OCI-LY3 (cell line): ENCODE measurements at regions not wholly inside any gene's neighbourhood (a gene's known extent, or its start where the extent isn't known, plus 50 kb on each side); places are given as distances from the start of the nearest gene placed in this dataset.

ENCODE experiments used
- H2AFZ ChIP-seq: fragments of 200-600, 300-600 bp; shearing (Covaris generic); 2 replicates; pipeline ENCODE4 v1.6.0; 2014; ENCODE audit warnings: antibody characterized with exemption, low read depth, low read length
- H3K27ac ChIP-seq: fragments of 200-600, 300-600 bp; sonication (generic); 2 replicates; pipeline ENCODE4 v1.5.1; 2014; ENCODE audit warnings: mild to moderate bottlenecking, low read length, moderate library complexity, mixed read lengths
- H3K27me3 ChIP-seq: fragments of 200-600, 300-600 bp; sonication (generic); 2 replicates; pipeline ENCODE4 v1.6.1; 2014; ENCODE audit warnings: low read depth, low read length, mixed read lengths
- H3K36me3 ChIP-seq: fragments of 200-600, 300-600 bp; sonication (generic); replicated peaks from 2 replicates; pipeline ENCODE3; 2014; ENCODE audit warnings: low read depth, low read length, mixed read lengths
- H3K4me1 ChIP-seq: fragments of 300-600, 200-600 bp; sonication (generic); 2 replicates; pipeline ENCODE4 v1.6.1; 2014; ENCODE audit warnings: low read length, mixed read lengths
- H3K4me2 ChIP-seq: fragments of 200-600, 300-600 bp; sonication (generic); 2 replicates; pipeline ENCODE4 v1.6.1; 2014; ENCODE audit warnings: low read length, mixed read lengths
- H3K4me3 ChIP-seq: fragments of 300-600, 200-600 bp; sonication (generic); 2 replicates; pipeline ENCODE4 v1.5.1; 2014; ENCODE audit warnings: antibody characterized with exemption, mild to moderate bottlenecking, low read length, moderate library complexity
- H3K79me2 ChIP-seq: fragments of 300-600, 200-600 bp; shearing (Covaris generic); 2 replicates; pipeline ENCODE4 v1.6.1; 2014; ENCODE audit warnings: mild to moderate bottlenecking, low read length, mixed read lengths
- H3K9ac ChIP-seq: fragments of 300-600, 200-600 bp; shearing (Covaris generic); 2 replicates; pipeline ENCODE4 v1.6.0; 2014; ENCODE audit warnings: mild to moderate bottlenecking, low read length, moderate library complexity
- H3K9me3 ChIP-seq: fragments of 200-600, 300-600 bp; shearing (Covaris generic); 2 replicates; pipeline ENCODE4 v1.6.1; 2014; ENCODE audit warnings: low read length, mixed read lengths; ENCODE audit not compliant: insufficient read depth
- H4K20me1 ChIP-seq: fragments of 200-600, 300-600 bp; sonication (generic); 2 replicates; pipeline ENCODE4 v1.6.1; 2016; ENCODE audit warnings: low read length, mixed read lengths; ENCODE audit not compliant: insufficient read depth
- EZH2phosphoT487 ChIP-seq: fragments of 200-600 bp; shearing (Covaris generic); IDR thresholded peaks from 2 replicates; pipeline ENCODE4 v1.6.1; 2018; ENCODE audit warnings: antibody characterized with exemption, mixed run types, low read depth
- TF ChIP-seq, protein P1 (sequence below): fragments of 200-600, 300-600 bp; sonication (generic); IDR thresholded peaks from 2 replicates; pipeline ENCODE4 v1.5.1; 2014; ENCODE audit warnings: antibody characterized with exemption, low read length, low read depth

DNA sequence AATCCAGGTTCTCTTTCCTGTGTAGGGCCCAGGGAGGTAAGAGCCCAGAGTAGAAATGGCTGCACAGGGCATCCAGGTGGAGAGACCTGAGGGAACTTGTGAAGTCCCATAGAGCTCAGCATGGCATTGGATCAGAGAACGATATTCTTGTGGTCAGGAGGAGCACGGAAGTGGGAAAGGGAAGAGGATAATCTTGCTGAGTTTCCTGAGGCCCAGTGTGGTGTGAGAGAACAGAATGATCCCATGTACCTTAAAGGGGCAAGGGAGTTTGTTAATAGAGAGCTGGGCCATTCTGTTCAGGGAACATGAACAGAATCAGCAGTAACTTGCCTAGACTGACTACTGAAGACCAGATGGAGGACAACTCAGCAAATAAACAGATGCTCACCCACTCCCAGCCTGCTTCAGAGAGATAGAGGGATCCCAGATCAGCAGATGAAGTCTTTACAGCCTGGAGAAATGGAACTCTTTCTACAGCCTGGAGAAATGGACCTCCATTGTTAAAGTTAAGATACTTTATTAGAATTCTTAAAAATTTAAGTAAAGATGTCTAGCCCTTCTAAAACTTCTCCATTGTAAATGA is 119.7 kb upstream of the ELL2 start:
- H2AFZ ChIP-seq, result no peak overlapping the region

DNA sequence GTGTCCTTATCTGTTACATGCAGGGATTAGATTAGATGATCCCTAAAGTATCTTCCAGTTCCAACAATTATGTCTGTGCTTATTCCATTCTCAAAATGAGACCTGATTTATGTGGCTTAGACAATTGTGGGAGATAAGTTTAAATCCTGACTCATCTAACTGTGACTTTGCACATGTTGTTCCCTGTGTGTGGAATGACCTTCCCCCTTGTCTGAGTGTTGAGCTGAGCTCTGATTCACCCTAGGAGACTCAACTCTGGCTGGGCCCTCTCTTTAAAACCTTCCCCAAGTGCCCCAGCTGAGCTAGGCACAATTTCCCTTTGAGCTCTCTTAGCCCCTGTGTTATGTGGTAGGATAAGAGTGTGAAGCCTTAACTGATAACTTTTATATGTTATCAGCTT is 118.9 kb upstream of the ELL2 start:
- TF ChIP-seq, protein P1, sequence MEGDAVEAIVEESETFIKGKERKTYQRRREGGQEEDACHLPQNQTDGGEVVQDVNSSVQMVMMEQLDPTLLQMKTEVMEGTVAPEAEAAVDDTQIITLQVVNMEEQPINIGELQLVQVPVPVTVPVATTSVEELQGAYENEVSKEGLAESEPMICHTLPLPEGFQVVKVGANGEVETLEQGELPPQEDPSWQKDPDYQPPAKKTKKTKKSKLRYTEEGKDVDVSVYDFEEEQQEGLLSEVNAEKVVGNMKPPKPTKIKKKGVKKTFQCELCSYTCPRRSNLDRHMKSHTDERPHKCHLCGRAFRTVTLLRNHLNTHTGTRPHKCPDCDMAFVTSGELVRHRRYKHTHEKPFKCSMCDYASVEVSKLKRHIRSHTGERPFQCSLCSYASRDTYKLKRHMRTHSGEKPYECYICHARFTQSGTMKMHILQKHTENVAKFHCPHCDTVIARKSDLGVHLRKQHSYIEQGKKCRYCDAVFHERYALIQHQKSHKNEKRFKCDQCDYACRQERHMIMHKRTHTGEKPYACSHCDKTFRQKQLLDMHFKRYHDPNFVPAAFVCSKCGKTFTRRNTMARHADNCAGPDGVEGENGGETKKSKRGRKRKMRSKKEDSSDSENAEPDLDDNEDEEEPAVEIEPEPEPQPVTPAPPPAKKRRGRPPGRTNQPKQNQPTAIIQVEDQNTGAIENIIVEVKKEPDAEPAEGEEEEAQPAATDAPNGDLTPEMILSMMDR, result no peak
- no peak for TF ChIP-seq EZH2phosphoT487
- no peaks in the 10 kb centered on the region for H4K20me1 ChIP-seq
- H3K4me2 ChIP-seq, result no peak overlapping the region
- H3K4me3 ChIP-seq, result no peak overlapping the region
- H3K79me2 ChIP-seq, result no peaks in the 10 kb centered on the region
- H3K9me3 ChIP-seq, result no peaks in the 10 kb centered on the region
- H3K27me3 ChIP-seq, result no peaks in the 10 kb centered on the region
- H3K36me3 ChIP-seq, result no peaks in the 10 kb centered on the region
- no peak overlapping the region for H3K27ac ChIP-seq
- peaks cover 6% of the 10 kb centered on the region for H3K4me1 ChIP-seq
- no peak overlapping the region for H2AFZ ChIP-seq
- no peak overlapping the region for H3K9ac ChIP-seq

More for the DNA sequence above, 119.7 kb upstream of the ELL2 start:
- no peaks in the 10 kb centered on the region for H3K4me1 ChIP-seq
- no peaks in the 10 kb centered on the region for H3K27me3 ChIP-seq
- H4K20me1 ChIP-seq, result no peaks in the 10 kb centered on the region
- H3K79me2 ChIP-seq, result no peaks in the 10 kb centered on the region
- TF ChIP-seq, protein P1, result no peak
- TF ChIP-seq EZH2phosphoT487, result no peak
- H3K4me3 ChIP-seq, result no peak overlapping the region
- H3K9me3 ChIP-seq, result no peaks in the 10 kb centered on the region
- no peak overlapping the region for H3K9ac ChIP-seq
- H3K36me3 ChIP-seq, result no peaks in the 10 kb centered on the region
- H3K27ac ChIP-seq, result no peak overlapping the region
- H3K4me2 ChIP-seq, result no peak overlapping the region

DNA sequence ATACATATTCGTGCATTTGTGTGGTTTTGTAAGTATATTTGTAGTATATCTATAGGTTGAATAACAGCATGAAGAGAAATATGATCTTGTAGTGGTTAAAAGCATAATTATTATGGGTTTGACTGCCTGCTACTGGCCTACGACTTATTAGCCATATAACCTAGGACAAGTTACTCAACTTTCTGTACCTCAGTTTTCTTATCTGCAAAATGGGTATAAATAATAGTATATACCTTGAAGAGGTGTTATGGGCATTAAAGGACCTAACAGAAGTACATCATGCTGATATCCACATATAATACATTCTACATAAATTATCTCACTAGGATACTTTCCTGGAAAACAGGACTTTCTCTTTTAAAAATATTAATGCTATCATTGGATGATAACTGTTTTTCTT is 118.3 kb upstream of the ELL2 start:
- H3K4me3 ChIP-seq, result no peak overlapping the region
- no peak overlapping the region for H3K27ac ChIP-seq
- H2AFZ ChIP-seq, result no peak overlapping the region
- no peaks in the 10 kb centered on the region for H4K20me1 ChIP-seq
- H3K4me2 ChIP-seq, result no peak overlapping the region
- no peaks in the 10 kb centered on the region for H3K9me3 ChIP-seq
- peaks cover 6% of the 10 kb centered on the region for H3K4me1 ChIP-seq
- H3K27me3 ChIP-seq, result no peaks in the 10 kb centered on the region
- no peak overlapping the region for H3K9ac ChIP-seq
- TF ChIP-seq EZH2phosphoT487, result no peak
- TF ChIP-seq, protein P1, result no peak
- H3K36me3 ChIP-seq, result no peaks in the 10 kb centered on the region
- no peaks in the 10 kb centered on the region for H3K79me2 ChIP-seq

DNA sequence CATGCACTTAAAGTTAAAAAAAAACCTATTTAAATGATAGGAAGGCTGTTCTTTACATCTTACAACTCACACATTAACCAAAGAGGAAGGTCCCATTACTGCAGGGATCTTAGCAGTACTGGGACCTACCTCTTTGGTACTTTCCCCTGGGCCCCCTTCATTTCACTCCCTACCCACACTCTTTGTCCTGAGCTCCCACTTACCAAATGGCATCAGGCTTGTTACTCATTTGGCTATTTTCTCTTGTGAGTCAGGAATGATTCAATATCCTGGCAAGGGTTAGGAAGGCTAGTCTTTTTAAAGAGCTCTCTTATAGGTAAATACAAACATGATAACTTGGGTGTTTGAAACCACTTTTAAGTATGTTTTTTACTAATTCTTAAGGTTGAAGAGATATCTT is 117.4 kb upstream of the ELL2 start:
- Histone ChIP-seq H3K4me1 (peaks cover 6% of the 10 kb centered on the region), H3K9ac (no peak overlapping the region), H3K27ac (no peak overlapping the region), H3K4me3 (no peak overlapping the region), H3K36me3 (no peaks in the 10 kb centered on the region), H4K20me1 (no peaks in the 10 kb centered on the region), H3K4me2 (no peak overlapping the region), H2AFZ (no peak overlapping the region), H3K27me3 (no peaks in the 10 kb centered on the region), H3K79me2 (no peaks in the 10 kb centered on the region), H3K9me3 (no peaks in the 10 kb centered on the region)
- no peak for TF ChIP-seq EZH2phosphoT487
- TF ChIP-seq, protein P1, result no peak
